DOHH2 (cell line): ENCODE measurements at regions not wholly inside any gene's neighbourhood (a gene's known extent, or its start where the extent isn't known, plus 50 kb on each side); places are given as distances from the start of the nearest gene placed in this dataset.

Source experiments
- EZH2phosphoT487 ChIP-seq: fragments of 200-600 bp; sonication (generic); IDR thresholded peaks from 2 replicates; pipeline ENCODE4 v1.6.1; 2017; ENCODE audit warnings: borderline replicate concordance, mild to moderate bottlenecking, antibody characterized with exemption, low read length, moderate library complexity, mixed read lengths
- TF ChIP-seq, protein P1 (sequence below): fragments of 200-600 bp; sonication (generic); IDR thresholded peaks from one replicate; pipeline ENCODE4 v1.5.1; 2014; ENCODE audit warnings: antibody characterized with exemption, mild to moderate bottlenecking, low read depth, low read length; ENCODE audit not compliant: poor library complexity, severe bottlenecking

DNA sequence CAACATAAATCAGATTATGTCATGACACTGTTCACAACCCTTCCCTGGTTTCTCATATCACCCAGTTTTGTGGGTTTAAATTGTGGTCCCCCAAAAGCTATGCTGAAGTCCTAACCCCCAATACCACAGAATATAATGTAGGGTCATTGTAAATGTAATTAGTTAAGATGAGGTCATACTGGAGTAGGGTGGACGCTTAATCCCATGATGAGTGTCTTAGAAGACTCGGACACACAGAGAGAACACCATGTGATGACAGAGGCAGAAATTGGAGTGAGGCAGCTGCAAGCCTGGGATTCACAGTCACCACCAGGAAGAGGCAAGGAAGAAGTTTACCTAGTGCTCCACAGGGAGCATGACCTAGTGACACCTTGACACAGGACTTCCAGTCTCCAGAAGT is 197.8 kb downstream of the SALL1 start:
- TF ChIP-seq, protein P1, sequence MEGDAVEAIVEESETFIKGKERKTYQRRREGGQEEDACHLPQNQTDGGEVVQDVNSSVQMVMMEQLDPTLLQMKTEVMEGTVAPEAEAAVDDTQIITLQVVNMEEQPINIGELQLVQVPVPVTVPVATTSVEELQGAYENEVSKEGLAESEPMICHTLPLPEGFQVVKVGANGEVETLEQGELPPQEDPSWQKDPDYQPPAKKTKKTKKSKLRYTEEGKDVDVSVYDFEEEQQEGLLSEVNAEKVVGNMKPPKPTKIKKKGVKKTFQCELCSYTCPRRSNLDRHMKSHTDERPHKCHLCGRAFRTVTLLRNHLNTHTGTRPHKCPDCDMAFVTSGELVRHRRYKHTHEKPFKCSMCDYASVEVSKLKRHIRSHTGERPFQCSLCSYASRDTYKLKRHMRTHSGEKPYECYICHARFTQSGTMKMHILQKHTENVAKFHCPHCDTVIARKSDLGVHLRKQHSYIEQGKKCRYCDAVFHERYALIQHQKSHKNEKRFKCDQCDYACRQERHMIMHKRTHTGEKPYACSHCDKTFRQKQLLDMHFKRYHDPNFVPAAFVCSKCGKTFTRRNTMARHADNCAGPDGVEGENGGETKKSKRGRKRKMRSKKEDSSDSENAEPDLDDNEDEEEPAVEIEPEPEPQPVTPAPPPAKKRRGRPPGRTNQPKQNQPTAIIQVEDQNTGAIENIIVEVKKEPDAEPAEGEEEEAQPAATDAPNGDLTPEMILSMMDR, result no peak
- TF ChIP-seq EZH2phosphoT487, result no peak
